Fibroblast of pulmonary artery (primary cell): ENCODE measurements at regions not wholly inside any gene's neighbourhood (a gene's known extent, or its start where the extent isn't known, plus 50 kb on each side); places are given as distances from the start of the nearest gene placed in this dataset.
"Not testable (repeated sequence)": the region's sequence is repeated elsewhere in the genome, so short reads cannot be mapped to it uniquely, and the experiment has no call there.

Experiments
- DNase-seq: peaks from one replicate; pipeline ENCODE4 v3.0.0-alpha.2; 2010; ENCODE audit warnings: low read depth
- H3K4me3 ChIP-seq: replicated peaks from 2 replicates; pipeline ENCODE4 v1.5.1; 2011; ENCODE audit warnings: low read depth, mild to moderate bottlenecking, control low read depth, low read length, moderate library complexity
- TF ChIP-seq, protein P1 (sequence below): IDR thresholded peaks from 2 replicates; pipeline ENCODE4 v1.5.1; 2011; ENCODE audit warnings: mild to moderate bottlenecking, control low read depth, low read length, inconsistent platforms; ENCODE audit errors: missing control alignments

GRCh38 chr13:55981381-55981780, 1159.3 kb upstream of the PRR20A start:
- no peak overlapping the region for H3K4me3 ChIP-seq
- no peak for DNase-seq
- TF ChIP-seq, protein P1, sequence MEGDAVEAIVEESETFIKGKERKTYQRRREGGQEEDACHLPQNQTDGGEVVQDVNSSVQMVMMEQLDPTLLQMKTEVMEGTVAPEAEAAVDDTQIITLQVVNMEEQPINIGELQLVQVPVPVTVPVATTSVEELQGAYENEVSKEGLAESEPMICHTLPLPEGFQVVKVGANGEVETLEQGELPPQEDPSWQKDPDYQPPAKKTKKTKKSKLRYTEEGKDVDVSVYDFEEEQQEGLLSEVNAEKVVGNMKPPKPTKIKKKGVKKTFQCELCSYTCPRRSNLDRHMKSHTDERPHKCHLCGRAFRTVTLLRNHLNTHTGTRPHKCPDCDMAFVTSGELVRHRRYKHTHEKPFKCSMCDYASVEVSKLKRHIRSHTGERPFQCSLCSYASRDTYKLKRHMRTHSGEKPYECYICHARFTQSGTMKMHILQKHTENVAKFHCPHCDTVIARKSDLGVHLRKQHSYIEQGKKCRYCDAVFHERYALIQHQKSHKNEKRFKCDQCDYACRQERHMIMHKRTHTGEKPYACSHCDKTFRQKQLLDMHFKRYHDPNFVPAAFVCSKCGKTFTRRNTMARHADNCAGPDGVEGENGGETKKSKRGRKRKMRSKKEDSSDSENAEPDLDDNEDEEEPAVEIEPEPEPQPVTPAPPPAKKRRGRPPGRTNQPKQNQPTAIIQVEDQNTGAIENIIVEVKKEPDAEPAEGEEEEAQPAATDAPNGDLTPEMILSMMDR: no peak

GRCh38 chr13:55984026-55984425, 1156.7 kb upstream of the PRR20A start:
- not testable (repeated sequence) for H3K4me3 ChIP-seq, DNase-seq

- TF ChIP-seq, protein P1: no peak
- no peak overlapping the region for H3K4me3 ChIP-seq
- no peak for DNase-seq
Measured at GRCh38 chr13:55990631-55991030, 1150.1 kb upstream of the PRR20A start.

DNA sequence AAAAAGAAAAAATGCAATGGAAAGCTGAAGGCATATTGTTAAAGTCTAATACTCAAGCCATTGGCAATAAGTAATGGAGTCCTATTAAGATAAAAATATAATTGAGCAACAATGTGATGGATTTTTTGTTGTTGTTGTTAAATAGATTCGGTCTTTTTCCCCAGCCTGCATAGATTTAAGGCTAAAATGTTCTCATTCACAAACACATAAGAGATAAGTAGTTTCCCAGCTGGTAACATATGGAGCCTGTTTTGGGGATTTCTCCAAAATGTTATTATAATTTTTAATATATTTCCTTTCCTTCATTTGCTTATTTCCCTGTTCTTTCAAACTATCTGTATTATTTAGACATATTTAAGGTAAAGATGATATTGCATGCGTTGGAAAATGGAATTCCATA, 1149.1 kb upstream of the PRR20A start:
- TF ChIP-seq, protein P1: no peak
- DNase-seq: no peak
- no peak overlapping the region for H3K4me3 ChIP-seq

DNA sequence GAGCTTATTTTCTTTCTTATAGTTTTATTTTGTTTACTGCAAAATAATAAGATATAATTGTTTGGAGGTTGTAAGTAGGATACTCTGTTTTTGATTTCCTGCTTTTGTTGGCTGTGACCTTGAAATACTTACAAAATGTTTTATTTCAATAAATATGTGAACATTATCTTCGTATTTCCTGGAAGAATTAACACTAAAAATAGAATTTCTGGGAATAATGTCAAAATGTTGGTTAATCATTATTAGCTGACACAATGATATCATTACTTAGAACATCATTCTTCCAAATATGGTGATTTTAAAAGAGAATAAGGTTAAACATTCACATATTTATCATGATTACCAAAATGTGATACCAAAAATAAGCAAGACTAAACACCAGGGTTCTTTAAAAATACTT, 1148.6 kb upstream of the PRR20A start:
- no peak for DNase-seq
- TF ChIP-seq, protein P1: no peak
- H3K4me3 ChIP-seq: no peak overlapping the region

GRCh38 chr13:55999709-56000108, 1141.0 kb upstream of the PRR20A start:
- no peak overlapping the region for H3K4me3 ChIP-seq
- TF ChIP-seq, protein P1: no peak
- no peak for DNase-seq

GRCh38 chr13:56009418-56009817, 1131.3 kb upstream of the PRR20A start:
- no peak for DNase-seq
- TF ChIP-seq, protein P1: no peak

DNA sequence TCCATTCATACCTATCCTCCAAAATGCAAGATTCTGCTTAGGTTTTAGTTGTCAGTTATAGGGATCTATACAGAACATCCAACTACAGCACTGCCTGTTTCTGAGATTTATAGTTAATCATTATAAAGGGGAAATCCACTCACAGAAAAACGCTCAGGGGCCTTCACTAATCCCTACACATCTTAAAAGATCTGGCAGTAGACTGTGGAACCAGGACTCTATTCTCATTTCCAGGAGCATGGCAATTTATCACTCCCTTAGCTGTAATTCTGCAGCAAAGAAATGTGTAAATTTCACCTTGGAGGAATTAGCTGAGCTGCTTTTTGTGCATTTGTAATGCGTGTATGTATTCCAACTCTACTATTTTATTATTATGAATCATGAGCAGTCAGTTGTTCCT, 1128.1 kb upstream of the PRR20A start:
- H3K4me3 ChIP-seq: no peak overlapping the region
- TF ChIP-seq, protein P1: no peak
- no peak for DNase-seq

More at GRCh38 chr13:56009418-56009817, 1131.3 kb upstream of the PRR20A start:
- H3K4me3 ChIP-seq: no peak overlapping the region
